ENCODE measurements at regions not wholly inside any gene's neighbourhood (a gene's known extent, or its start where the extent isn't known, plus 50 kb on each side); places are given as distances from the start of the nearest gene placed in this dataset.

GRCh38 chr11:80451105-80451504 is 1010.3 kb upstream of the TENM4 start:
- no peak for TF ChIP-seq POLR2A (IDR thresholded peaks at IDR 0.05; ENCODE audit: low read depth, low read length)
- no peak for TF ChIP-seq TAF1 (IDR thresholded peaks at IDR 0.05; ENCODE audit: borderline replicate concordance, low read depth, low read length)
- no peak for TF ChIP-seq POLR2AphosphoS5 (IDR thresholded peaks at IDR 0.05; ENCODE audit: low read depth, low read length)

Data from GM12892 (cell line).